H9 (cell line): ENCODE measurements at regions not wholly inside any gene's neighbourhood (a gene's known extent, or its start where the extent isn't known, plus 50 kb on each side); places are given as distances from the start of the nearest gene placed in this dataset.
A peak's percentile ranks its signal among the peaks of the same experiment; 100 is the strongest.

Experiments used
- DNase-seq: peaks from one replicate; pipeline ENCODE4 v3.0.0-alpha.2; 2017
- H2AFZ ChIP-seq: one replicate; pipeline ENCODE4 v1.6.1; 2013; ENCODE audit warnings: mild to moderate bottlenecking, low read length, control low read depth, moderate library complexity
- H2AK5ac ChIP-seq: 2 replicates; pipeline ENCODE4 v1.6.1; 2013; ENCODE audit warnings: low read length, control low read depth, mixed read lengths; ENCODE audit not compliant: insufficient read length
- H2BK120ac ChIP-seq: one replicate; pipeline ENCODE4 v1.6.1; 2013; ENCODE audit warnings: low read depth, mild to moderate bottlenecking, low read length, control low read depth, inconsistent platforms; ENCODE audit not compliant: poor library complexity, severe bottlenecking
- H2BK12ac ChIP-seq: 2 replicates; pipeline ENCODE4 v1.6.1; 2013; ENCODE audit warnings: low read length, control low read depth, mixed read lengths, low read depth; ENCODE audit not compliant: insufficient read length
- H2BK15ac ChIP-seq: 2 replicates; pipeline ENCODE4 v1.6.1; 2013; ENCODE audit warnings: low read depth, low read length, control low read depth
- H2BK20ac ChIP-seq: one replicate; pipeline ENCODE4 v1.6.1; 2013; ENCODE audit warnings: low read depth, mild to moderate bottlenecking, low read length, control low read depth, inconsistent platforms; ENCODE audit not compliant: poor library complexity, severe bottlenecking
- H2BK5ac ChIP-seq: 2 replicates; pipeline ENCODE4 v1.6.1; 2013; ENCODE audit warnings: low read length, control low read depth, mixed read lengths; ENCODE audit not compliant: insufficient read length
- H3K14ac ChIP-seq: 2 replicates; pipeline ENCODE4 v1.6.1; 2013; ENCODE audit warnings: low read length, control low read depth; ENCODE audit not compliant: insufficient read depth
- H3K18ac ChIP-seq: 2 replicates; pipeline ENCODE4 v1.6.1; 2013; ENCODE audit warnings: low read depth, mild to moderate bottlenecking, mixed read lengths, low read length, control low read depth; ENCODE audit not compliant: insufficient read length
- H3K23ac ChIP-seq: 2 replicates; pipeline ENCODE4 v1.6.1; 2013; ENCODE audit warnings: low read length, control low read depth, mixed read lengths, low read depth; ENCODE audit not compliant: insufficient read length
- H3K23me2 ChIP-seq: 2 replicates; pipeline ENCODE4 v1.6.1; 2013; ENCODE audit warnings: low read depth, mild to moderate bottlenecking, mixed read lengths, low read length, control low read depth; ENCODE audit not compliant: insufficient read length, poor library complexity, severe bottlenecking
- H3K27ac ChIP-seq: 2 replicates; pipeline ENCODE4 v1.5.1; 2013; ENCODE audit warnings: low read length, control low read depth, mixed read lengths, low read depth; ENCODE audit not compliant: insufficient read length
- H3K27me3 ChIP-seq: 2 replicates; pipeline ENCODE4 v1.6.1; 2013; ENCODE audit warnings: low read length, control low read depth, inconsistent platforms; ENCODE audit not compliant: insufficient read depth
- H3K4ac ChIP-seq: 2 replicates; pipeline ENCODE4 v1.6.1; 2013; ENCODE audit warnings: low read depth, mild to moderate bottlenecking, control low read depth, inconsistent platforms, low read length, moderate library complexity
- H3K4me1 ChIP-seq: 2 replicates; pipeline ENCODE4 v1.6.1; 2013; ENCODE audit warnings: low read length, control low read depth, inconsistent platforms; ENCODE audit not compliant: insufficient read depth
- H3K4me2 ChIP-seq: 2 replicates; pipeline ENCODE4 v1.6.1; 2013; ENCODE audit warnings: low read length, control low read depth, mixed read lengths; ENCODE audit not compliant: insufficient read length, insufficient read depth
- H3K56ac ChIP-seq: 2 replicates; pipeline ENCODE4 v1.6.1; 2013; ENCODE audit warnings: low read depth, mild to moderate bottlenecking, mixed read lengths, low read length, control low read depth; ENCODE audit not compliant: insufficient read length
- H3K79me1 ChIP-seq: 2 replicates; pipeline ENCODE4 v1.6.1; 2013; ENCODE audit warnings: low read depth, mild to moderate bottlenecking, moderate library complexity, low read length, control low read depth, inconsistent platforms; ENCODE audit not compliant: insufficient read depth, poor library complexity, severe bottlenecking
- H3K79me2 ChIP-seq: 2 replicates; pipeline ENCODE4 v1.6.1; 2013; ENCODE audit warnings: low read length, control low read depth, inconsistent platforms; ENCODE audit not compliant: insufficient read depth
- H3K9ac ChIP-seq: 2 replicates; pipeline ENCODE4 v1.6.1; 2013; ENCODE audit warnings: low read length, control low read depth, mixed read lengths; ENCODE audit not compliant: insufficient read length; ENCODE audit errors: extremely low read depth
- H3K9me3 ChIP-seq: one replicate; pipeline ENCODE4 v1.6.1; 2013; ENCODE audit warnings: low read depth, low read length, inconsistent platforms; ENCODE audit not compliant: control insufficient read depth
- H3T11ph ChIP-seq: one replicate; pipeline ENCODE4 v1.6.1; 2013; ENCODE audit warnings: mild to moderate bottlenecking, low read length, control low read depth, inconsistent platforms
- H4K20me1 ChIP-seq: one replicate; pipeline ENCODE4 v1.6.1; 2013; ENCODE audit not compliant: control insufficient read depth, insufficient read length, insufficient read depth
- H4K5ac ChIP-seq: 2 replicates; pipeline ENCODE4 v1.6.1; 2013; ENCODE audit warnings: low read depth, mild to moderate bottlenecking, mixed read lengths, low read length, control low read depth; ENCODE audit not compliant: insufficient read length
- H4K8ac ChIP-seq: replicated peaks from 2 replicates; pipeline ENCODE4 v1.6.1; 2013; ENCODE audit warnings: low read length, control low read depth, mixed read lengths, low read depth; ENCODE audit not compliant: insufficient read length
- H4K91ac ChIP-seq: 2 replicates; pipeline ENCODE4 v1.6.1; 2013; ENCODE audit warnings: low read depth, mild to moderate bottlenecking, moderate library complexity, mixed read lengths, low read length, control low read depth; ENCODE audit not compliant: insufficient read length
- H3K27ac Mint-ChIP-seq, 3 experiments: 2 replicates in 2 of 3; 3 replicates in 1 of 3; pipeline ENCODE4 v1.8.0; 2020 to 2021; ENCODE audit warnings: mixed read lengths in 3 of 3, mild to moderate bottlenecking in 1 of 3, moderate library complexity in 1 of 3
- H3K27me3 Mint-ChIP-seq: 2 replicates; pipeline ENCODE4 v1.8.0; 2021; ENCODE audit warnings: low read depth, mild to moderate bottlenecking, moderate library complexity, mixed read lengths
- H3K36me3 Mint-ChIP-seq, 3 experiments: 2 replicates in 2 of 3; 3 replicates in 1 of 3; pipeline ENCODE4 v1.8.0; 2020 to 2021; ENCODE audit warnings: low read depth in 3 of 3, mixed read lengths in 3 of 3; ENCODE audit not compliant: insufficient read depth in 1 of 3
- H3K4me1 Mint-ChIP-seq, 2 experiments: 2 replicates each; pipeline ENCODE4 v1.8.0; 2020; ENCODE audit warnings: mixed read lengths in 2 of 2
- H3K4me3 Mint-ChIP-seq, 2 experiments: 2 replicates in 1 of 2; 3 replicates in 1 of 2; pipeline ENCODE4 v1.8.0; 2020 to 2021; ENCODE audit warnings: mild to moderate bottlenecking in 2 of 2, mixed read lengths in 2 of 2, moderate library complexity in 1 of 2
- H3K9me3 Mint-ChIP-seq, 2 experiments: 2 replicates in 1 of 2; 3 replicates in 1 of 2; pipeline ENCODE4 v1.8.0; 2020; ENCODE audit warnings: mild to moderate bottlenecking in 2 of 2, mixed read lengths in 2 of 2, moderate library complexity in 1 of 2
- whole genome bisulfite sequencing: extraction: QIAGEN DNeasy Blood & Tissue Kit; methylation state at CpG from one replicate; pipeline ENCODE4 v1.1.7; 2013; ENCODE audit warnings: missing lambda C conversion rate, low lambda C conversion rate, mixed read lengths; ENCODE audit not compliant: insufficient read length; ENCODE audit errors: extremely low coverage; 5-methylcytosine and 5-hydroxymethylcytosine counted together
- TF ChIP-seq, protein P1 (sequence below): fragments of 200-600 bp; sonication (generic); conservative IDR thresholded peaks from 3 replicates; pipeline ENCODE4 v1.8.0; 2021; ENCODE audit warnings: antibody characterized with exemption, mild to moderate bottlenecking

- H3K9me3 Mint-ChIP-seq: no peaks in the 10 kb centered on the region
- Histone ChIP-seq H2BK20ac (no peak overlapping the region), H3K9me3 (no peaks in the 10 kb centered on the region), H3K4me1 (peaks cover 2% of the 10 kb centered on the region; the same call in 1 of the 2 replicates), H2BK5ac (no peak overlapping the region), H2BK12ac (no peak overlapping the region), H2BK120ac (no peak overlapping the region), H3K4me2 (no peak overlapping the region), H4K91ac (no peak overlapping the region), H3K27me3 (no peaks in the 10 kb centered on the region), H3K18ac (no peak overlapping the region), H3K23ac (no peak overlapping the region), H3T11ph (no peak overlapping the region), H3K27ac (no peak overlapping the region), H3K79me2 (no peaks in the 10 kb centered on the region), H3K79me1 (no peaks in the 10 kb centered on the region), H4K20me1 (no peaks in the 10 kb centered on the region), H2BK15ac (no peak overlapping the region), H2AFZ (no peak overlapping the region), H3K14ac (no peak overlapping the region), H4K8ac (no peak overlapping the region), H2AK5ac (no peak overlapping the region), H4K5ac (no peak overlapping the region), H3K9ac (no peak overlapping the region), H3K23me2 (no peaks in the 10 kb centered on the region), H3K56ac (no peak overlapping the region), H3K4ac (no peak overlapping the region)
- peaks cover 35 to 39% of the 10 kb centered on the region in 2 experiments for H3K4me1 Mint-ChIP-seq
- no peak for DNase-seq
- H3K27ac Mint-ChIP-seq: peak overlapping the region in 1 of 3 experiments; percentile 82; a peak in 1 of 7 replicates
- TF ChIP-seq, protein P1, sequence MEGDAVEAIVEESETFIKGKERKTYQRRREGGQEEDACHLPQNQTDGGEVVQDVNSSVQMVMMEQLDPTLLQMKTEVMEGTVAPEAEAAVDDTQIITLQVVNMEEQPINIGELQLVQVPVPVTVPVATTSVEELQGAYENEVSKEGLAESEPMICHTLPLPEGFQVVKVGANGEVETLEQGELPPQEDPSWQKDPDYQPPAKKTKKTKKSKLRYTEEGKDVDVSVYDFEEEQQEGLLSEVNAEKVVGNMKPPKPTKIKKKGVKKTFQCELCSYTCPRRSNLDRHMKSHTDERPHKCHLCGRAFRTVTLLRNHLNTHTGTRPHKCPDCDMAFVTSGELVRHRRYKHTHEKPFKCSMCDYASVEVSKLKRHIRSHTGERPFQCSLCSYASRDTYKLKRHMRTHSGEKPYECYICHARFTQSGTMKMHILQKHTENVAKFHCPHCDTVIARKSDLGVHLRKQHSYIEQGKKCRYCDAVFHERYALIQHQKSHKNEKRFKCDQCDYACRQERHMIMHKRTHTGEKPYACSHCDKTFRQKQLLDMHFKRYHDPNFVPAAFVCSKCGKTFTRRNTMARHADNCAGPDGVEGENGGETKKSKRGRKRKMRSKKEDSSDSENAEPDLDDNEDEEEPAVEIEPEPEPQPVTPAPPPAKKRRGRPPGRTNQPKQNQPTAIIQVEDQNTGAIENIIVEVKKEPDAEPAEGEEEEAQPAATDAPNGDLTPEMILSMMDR: no peak
- H3K36me3 Mint-ChIP-seq: no peaks in the 10 kb centered on the region
- WGBS: no CpG with 5 or more reads among the region's 7 CpGs
- H3K4me3 Mint-ChIP-seq: no peak overlapping the region
- H3K27me3 Mint-ChIP-seq: no peaks in the 10 kb centered on the region; the same call in 1 of the 2 replicates
These were observed 438.6 kb upstream of the MGMT start for GRCh38 chr10:129028451-129028850.
